ENCODE measurements at regions not wholly inside any gene's neighbourhood (a gene's known extent, or its start where the extent isn't known, plus 50 kb on each side); places are given as distances from the start of the nearest gene placed in this dataset.
"Not testable (repeated sequence)": the region's sequence is repeated elsewhere in the genome, so short reads cannot be mapped to it uniquely, and the experiment has no call there.

DNA sequence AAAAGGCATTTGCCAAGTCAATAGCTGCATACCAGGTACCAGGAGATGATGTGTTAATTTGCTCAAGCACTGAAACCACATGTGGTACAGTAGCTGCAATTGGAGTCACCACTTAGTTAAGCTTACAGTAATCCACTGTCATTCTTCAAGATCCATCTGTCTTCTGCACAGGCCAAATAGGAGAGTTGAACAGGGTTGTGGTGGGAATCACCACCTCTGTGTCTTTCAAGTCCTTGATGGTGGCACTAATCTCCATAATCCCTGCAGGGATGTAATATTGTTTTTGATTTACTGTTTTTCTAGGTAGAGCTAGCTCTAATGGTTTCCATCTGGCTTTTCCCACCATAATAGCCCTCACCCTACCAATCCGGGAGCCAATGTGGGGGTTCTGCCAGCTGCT is 91.9 kb downstream of the FCRL5 start:
- no peak for DNase-seq (ENCODE audit: low spot score)

- DNase-seq (ENCODE audit: low spot score), result no peak
Measured at GRCh38 chr1:157457279-157457678, 95.0 kb downstream of the FCRL5 start.

DNA sequence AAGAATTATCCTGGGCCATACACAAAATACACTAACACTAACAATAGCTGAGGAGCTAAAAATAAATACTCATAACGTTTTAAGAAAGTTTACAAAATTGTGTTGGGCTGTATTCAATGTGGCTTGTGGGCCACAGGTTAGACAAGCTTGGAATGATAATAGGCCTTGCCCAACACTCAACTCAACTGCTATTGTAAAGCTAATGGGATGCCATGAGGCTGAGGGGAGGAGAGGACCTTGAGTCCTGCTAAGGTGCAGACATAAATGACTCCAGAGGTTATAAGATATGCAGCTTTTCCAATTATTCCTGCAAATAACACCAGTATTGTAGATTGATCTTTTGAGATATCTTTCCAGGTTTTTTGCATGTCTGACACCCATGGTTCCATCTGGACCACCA is 97.0 kb downstream of the FCRL5 start:
- no peak for DNase-seq (ENCODE audit: low spot score)

- no peak for DNase-seq (ENCODE audit: low spot score)
Measured at GRCh38 chr1:157450106-157450505, 102.2 kb downstream of the FCRL5 start.

GRCh38 chr1:157448636-157449035 is 103.7 kb downstream of the FCRL5 start:
- DNase-seq (ENCODE audit: low spot score), result peak; percentile 30

GRCh38 chr1:157446356-157446755 is 106.0 kb downstream of the FCRL5 start:
- not testable (repeated sequence) for DNase-seq (ENCODE audit: low spot score)

GRCh38 chr1:157445616-157446140 is 106.6 kb downstream of the FCRL5 start:
- not testable (repeated sequence) for DNase-seq (ENCODE audit: low spot score)

- peak; percentile 72 for DNase-seq (ENCODE audit: low spot score)
Measured at GRCh38 chr1:157442065-157442464, 110.2 kb downstream of the FCRL5 start.

- no peak for DNase-seq (ENCODE audit: low spot score)
Measured at GRCh38 chr1:157439302-157439954, 112.9 kb downstream of the FCRL5 start.

DNA sequence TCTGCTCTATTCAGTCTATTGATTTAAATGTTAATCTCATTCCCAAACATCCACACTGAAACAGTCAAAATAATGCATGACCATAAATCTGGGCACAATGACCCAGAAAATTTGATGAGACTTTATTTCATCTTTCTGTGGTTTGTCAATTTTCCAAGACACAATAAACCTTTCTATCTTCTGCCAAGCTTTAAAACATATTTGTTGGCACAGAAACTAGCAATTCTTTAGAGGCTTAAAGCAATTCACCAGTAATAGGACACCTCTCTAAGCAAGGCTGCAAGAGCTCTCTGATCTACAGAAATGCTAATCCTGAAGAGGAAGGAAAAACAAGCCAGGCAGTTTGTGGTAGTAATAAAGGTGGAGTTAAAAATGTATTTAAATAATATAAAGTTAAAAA is 113.7 kb downstream of the FCRL5 start:
- no peak for DNase-seq (ENCODE audit: low spot score)

GRCh38 chr1:157438146-157438545 is 114.2 kb downstream of the FCRL5 start:
- DNase-seq (ENCODE audit: low spot score), result peak; percentile 16

DNA sequence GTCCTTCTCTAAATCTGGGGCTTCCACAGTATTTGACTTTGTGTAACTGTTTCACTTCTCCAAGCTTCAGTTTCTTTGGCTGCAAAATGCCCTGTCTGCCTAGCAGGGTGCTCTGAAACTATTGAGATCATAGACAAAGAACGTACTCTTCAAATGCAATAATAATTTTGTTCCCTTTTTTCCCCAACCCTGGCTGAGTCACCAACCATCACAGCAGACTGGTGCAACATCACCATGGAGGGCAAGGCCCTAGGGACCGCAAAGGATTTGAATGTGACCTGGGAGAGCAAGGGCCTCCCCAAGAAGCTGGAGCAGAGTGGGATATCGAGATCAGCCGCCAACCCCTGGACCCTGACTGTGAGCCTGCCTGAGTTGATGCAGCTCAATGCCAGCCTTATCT is 115.0 kb downstream of the FCRL5 start:
- no peak for DNase-seq (ENCODE audit: low spot score)

DNA sequence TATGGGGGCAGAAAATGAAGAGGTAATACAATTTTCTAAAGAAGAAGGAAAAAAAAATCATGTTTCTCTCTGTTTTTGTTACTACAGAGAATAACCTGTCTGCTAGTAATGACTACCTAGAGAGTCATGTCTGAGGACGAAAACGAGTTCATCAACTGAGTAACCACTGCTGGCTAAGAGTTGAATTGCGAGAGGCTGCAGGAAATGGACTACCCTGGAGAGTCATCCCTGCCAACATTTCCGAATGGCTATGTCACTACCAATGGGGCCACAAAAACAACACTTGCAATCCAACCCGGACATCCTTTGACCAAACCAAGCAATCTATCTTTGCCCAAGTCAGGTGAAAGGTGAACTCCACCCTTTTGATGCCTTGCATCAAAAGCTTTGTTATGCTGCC is 120.6 kb downstream of the FCRL5 start:
- peak; percentile 80 for DNase-seq (ENCODE audit: low spot score)

DNA sequence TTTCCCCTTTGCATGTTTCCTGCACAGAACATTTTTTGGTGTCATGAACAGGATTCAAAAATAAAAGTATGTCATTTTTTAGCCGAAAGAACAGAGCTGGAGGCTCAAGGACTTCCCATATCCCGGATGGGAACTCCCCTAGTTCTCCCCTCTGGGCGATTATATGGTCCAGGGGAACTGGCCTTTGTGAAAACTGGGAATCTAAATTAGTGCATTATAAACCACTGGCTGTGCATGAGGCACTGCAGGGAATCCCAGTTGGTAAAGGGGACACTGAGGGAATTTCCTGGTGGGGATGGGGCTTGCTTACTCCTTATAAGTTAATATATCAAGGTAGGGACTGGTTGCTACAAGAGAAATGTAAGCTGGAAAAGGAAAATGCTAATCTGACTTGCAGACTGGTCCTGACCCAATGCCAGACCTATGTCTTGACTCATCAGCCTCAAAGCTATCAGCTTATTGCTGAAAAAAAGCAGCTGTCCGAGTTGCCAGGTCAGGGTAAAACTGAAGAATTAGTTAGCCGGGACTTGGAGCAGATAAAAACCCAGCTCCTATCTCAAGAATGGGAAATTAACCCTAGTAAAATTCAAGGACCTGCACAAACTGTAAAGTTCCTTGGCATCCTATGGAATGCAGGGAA is 122.6 kb downstream of the FCRL5 start:
- no peak for DNase-seq (ENCODE audit: low spot score)

GRCh38 chr1:157423764-157424163 is 128.6 kb downstream of the FCRL5 start:
- not testable (repeated sequence) for DNase-seq (ENCODE audit: low spot score)

- no peak for DNase-seq (ENCODE audit: low spot score)
Measured at GRCh38 chr1:157419845-157420542, 132.3 kb downstream of the FCRL5 start.

DNA sequence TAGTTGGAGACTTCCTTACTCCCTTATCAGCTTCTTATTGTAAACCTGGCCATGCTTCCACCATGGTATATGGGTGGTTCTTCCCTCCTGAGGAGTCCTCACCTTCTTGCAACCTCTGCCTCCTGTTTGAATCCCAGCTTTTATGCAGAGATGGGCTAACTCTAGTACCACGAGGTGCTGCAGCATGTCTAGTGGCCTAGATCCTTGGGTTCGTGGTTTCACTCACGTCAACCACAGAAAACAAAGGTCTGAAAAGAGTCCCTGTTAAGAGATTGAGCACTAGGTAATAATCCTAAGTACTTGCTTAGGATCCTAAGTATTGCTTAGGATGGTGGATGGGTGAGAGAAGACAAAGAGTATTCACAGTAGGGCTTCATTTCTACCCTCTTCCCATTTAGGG is 133.7 kb downstream of the FCRL5 start:
- no peak for DNase-seq (ENCODE audit: low spot score)

GRCh38 chr1:157418231-157418630 is 134.1 kb downstream of the FCRL5 start:
- no peak for DNase-seq (ENCODE audit: low spot score)

DNA sequence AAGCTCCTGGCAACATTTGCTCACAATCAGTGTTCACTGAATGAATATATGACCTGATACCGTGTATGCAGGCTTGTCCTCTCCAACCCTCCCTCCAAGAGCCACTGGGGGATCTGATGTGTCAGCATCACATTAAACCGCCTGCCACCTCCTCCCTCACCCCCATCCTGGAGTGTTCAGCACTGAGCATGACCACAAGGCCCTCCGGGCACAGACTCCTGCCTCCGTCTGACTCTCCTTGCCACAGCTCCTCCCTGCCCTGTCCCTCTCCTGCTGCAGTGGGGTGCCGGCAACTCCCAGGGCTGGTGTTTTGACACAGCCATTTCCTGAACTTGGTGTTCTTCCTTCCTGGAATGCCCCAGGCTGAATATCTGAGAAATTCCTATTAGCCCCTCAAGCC is 136.7 kb downstream of the FCRL5 start:
- no peak for DNase-seq (ENCODE audit: low spot score)

GRCh38 chr1:157412308-157412707 is 140.0 kb downstream of the FCRL5 start:
- no peak for DNase-seq (ENCODE audit: low spot score)

DNA sequence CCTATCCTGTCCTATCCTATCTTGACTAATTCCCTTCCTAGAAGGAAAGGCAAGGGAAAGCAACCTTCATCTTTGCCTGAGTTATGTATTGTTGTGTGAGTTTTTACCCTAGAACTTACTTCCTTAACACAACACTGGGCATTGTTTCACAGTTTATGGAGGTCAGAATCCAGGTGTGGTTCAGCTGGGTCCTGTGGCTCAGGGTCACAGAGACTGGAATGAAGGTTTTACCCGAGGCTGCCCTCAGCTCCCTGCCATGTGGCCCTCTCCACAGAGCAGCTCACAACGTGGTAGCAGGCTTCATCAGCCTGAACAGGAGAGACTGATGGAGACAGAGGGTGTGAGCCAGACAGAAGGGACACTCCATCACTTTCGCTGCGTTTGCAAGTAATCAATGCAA is 140.5 kb downstream of the FCRL5 start:
- no peak for DNase-seq (ENCODE audit: low spot score)

DNA sequence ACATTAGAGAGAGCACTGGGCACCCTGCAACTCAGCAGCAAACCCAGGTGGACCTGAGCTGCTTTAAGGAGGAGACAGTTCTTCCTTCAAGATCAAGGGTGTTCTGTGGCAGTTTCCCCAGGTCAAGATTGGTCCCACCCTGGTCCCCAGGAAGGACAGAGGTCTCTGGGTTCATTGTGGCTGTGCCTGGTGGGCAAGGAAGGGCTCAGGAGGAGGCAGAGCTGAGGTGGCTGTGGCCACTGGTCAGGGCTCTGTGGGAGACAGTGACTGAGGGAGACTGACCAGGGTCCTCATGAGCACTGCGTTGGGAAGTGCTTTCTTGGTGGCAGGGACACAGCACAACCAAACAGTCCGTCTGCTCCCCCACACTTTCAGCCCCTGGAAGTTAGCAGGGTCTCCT is 141.3 kb downstream of the FCRL5 start:
- no peak for DNase-seq (ENCODE audit: low spot score)

DNA sequence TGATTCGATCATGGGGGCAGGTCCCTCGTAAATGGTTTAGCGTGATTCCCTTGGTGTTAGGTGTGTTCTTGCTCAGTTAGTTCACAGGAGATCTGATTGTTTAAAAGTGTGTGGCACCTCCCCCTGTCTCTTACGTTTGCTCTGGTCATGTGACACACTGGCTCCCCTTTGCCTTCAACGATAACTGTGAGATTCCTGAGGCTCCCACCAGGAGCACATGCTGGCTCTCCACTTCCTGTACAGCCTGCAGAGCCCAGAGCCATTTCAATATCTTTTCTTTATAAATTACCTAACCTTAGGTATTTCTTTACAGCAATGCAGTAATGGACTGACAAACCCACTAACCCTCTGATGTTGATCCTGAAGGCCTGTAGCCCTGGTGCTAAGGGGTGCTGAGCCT is 141.9 kb downstream of the FCRL5 start:
- no peak for DNase-seq (ENCODE audit: low spot score)

Measured in kidney tubule cell (primary cell).